Trophoblast cell (in vitro differentiated cells and primary cell): ENCODE measurements at regions not wholly inside any gene's neighbourhood (a gene's known extent, or its start where the extent isn't known, plus 50 kb on each side); places are given as distances from the start of the nearest gene placed in this dataset.
"Not testable (repeated sequence)": the region's sequence is repeated elsewhere in the genome, so short reads cannot be mapped to it uniquely, and the experiment has no call there.

Experiments
- DNase-seq, 2 donors: peaks; one replicate each; pipeline ENCODE4 v3.0.0-alpha.2; 2016
- H2AFZ ChIP-seq: 2 replicates; pipeline ENCODE4 v1.6.1; 2013; ENCODE audit warnings: low read length, moderate library complexity, mild to moderate bottlenecking; ENCODE audit not compliant: insufficient read depth, poor library complexity
- H2AK5ac ChIP-seq: 2 replicates; pipeline ENCODE4 v1.6.1; 2013; ENCODE audit warnings: mild to moderate bottlenecking, low read length
- H2BK120ac ChIP-seq: 2 replicates; pipeline ENCODE4 v1.6.1; 2013; ENCODE audit warnings: low read length, mild to moderate bottlenecking, moderate library complexity; ENCODE audit not compliant: insufficient read depth, poor library complexity
- H2BK12ac ChIP-seq: 2 replicates; pipeline ENCODE4 v1.6.1; 2013; ENCODE audit warnings: mild to moderate bottlenecking, low read length, moderate library complexity
- H2BK5ac ChIP-seq: 2 replicates; pipeline ENCODE4 v1.6.1; 2013; ENCODE audit warnings: low read length, low read depth, moderate library complexity, mild to moderate bottlenecking; ENCODE audit not compliant: poor library complexity
- H3K14ac ChIP-seq: 2 replicates; pipeline ENCODE4 v1.6.1; 2013; ENCODE audit warnings: mild to moderate bottlenecking, low read length
- H3K18ac ChIP-seq: 2 replicates; pipeline ENCODE4 v1.6.1; 2013; ENCODE audit warnings: mild to moderate bottlenecking, low read length
- H3K23ac ChIP-seq: 2 replicates; pipeline ENCODE4 v1.6.1; 2013; ENCODE audit warnings: low read length
- H3K27ac ChIP-seq: 2 replicates; pipeline ENCODE4 v1.5.1; 2013; ENCODE audit warnings: low read depth, mild to moderate bottlenecking, inconsistent platforms, low read length, moderate library complexity
- H3K27me3 ChIP-seq: 2 replicates; pipeline ENCODE4 v1.6.1; 2013; ENCODE audit warnings: inconsistent platforms, mild to moderate bottlenecking, low read length, moderate library complexity; ENCODE audit not compliant: insufficient read depth
- H3K36me3 ChIP-seq, 2 experiments: 1 replicate in 1 of 2; 2 replicates in 1 of 2; pipeline ENCODE4 v1.6.1; 2013; ENCODE audit warnings: low read length in 2 of 2, mild to moderate bottlenecking in 2 of 2, moderate library complexity in 1 of 2; ENCODE audit not compliant: insufficient read depth in 2 of 2, control insufficient read depth in 1 of 2
- H3K4ac ChIP-seq: 2 replicates; pipeline ENCODE4 v1.6.1; 2013; ENCODE audit warnings: low read depth, mild to moderate bottlenecking, low read length, moderate library complexity
- H3K4me1 ChIP-seq, 2 experiments: 1 replicate in 1 of 2; 2 replicates in 1 of 2; pipeline ENCODE4 v1.6.1; 2013; ENCODE audit warnings: low read length in 2 of 2, mild to moderate bottlenecking in 2 of 2, moderate library complexity in 1 of 2; ENCODE audit not compliant: insufficient read depth in 2 of 2, control insufficient read depth in 1 of 2
- H3K4me2 ChIP-seq: 2 replicates; pipeline ENCODE4 v1.6.1; 2013; ENCODE audit warnings: inconsistent platforms, mild to moderate bottlenecking, low read length, moderate library complexity
- H3K4me3 ChIP-seq: 2 replicates; pipeline ENCODE4 v1.5.1; 2013; ENCODE audit warnings: mild to moderate bottlenecking, low read depth, low read length, inconsistent platforms
- H3K79me1 ChIP-seq: one replicate; pipeline ENCODE4 v1.6.1; 2013; ENCODE audit warnings: low read length
- H3K79me2 ChIP-seq: 2 replicates; pipeline ENCODE4 v1.6.1; 2013; ENCODE audit warnings: low read length, mild to moderate bottlenecking; ENCODE audit not compliant: control insufficient read depth, insufficient read depth, poor library complexity
- H3K9ac ChIP-seq: 2 replicates; pipeline ENCODE4 v1.6.1; 2013; ENCODE audit warnings: mild to moderate bottlenecking, low read length
- H3K9me3 ChIP-seq: 2 replicates; pipeline ENCODE4 v1.6.1; 2013; ENCODE audit warnings: low read depth, mild to moderate bottlenecking, control low read depth, inconsistent platforms, low read length; ENCODE audit not compliant: insufficient read depth
- H4K12ac ChIP-seq: 2 replicates; pipeline ENCODE4 v1.6.1; 2013; ENCODE audit warnings: low read depth, mild to moderate bottlenecking, low read length, moderate library complexity
- H4K8ac ChIP-seq: 2 replicates; pipeline ENCODE4 v1.6.1; 2013; ENCODE audit warnings: low read depth, mild to moderate bottlenecking, low read length, moderate library complexity
- H4K91ac ChIP-seq: one replicate; pipeline ENCODE4 v1.6.1; 2013; ENCODE audit warnings: low read depth, mild to moderate bottlenecking, low read length, moderate library complexity
- WGBS: extraction: QIAGEN DNeasy Blood & Tissue Kit; methylation state at CpG from one replicate; pipeline ENCODE4 v1.1.7; 2013; ENCODE audit warnings: missing lambda C conversion rate; ENCODE audit not compliant: insufficient read length, insufficient coverage; ENCODE audit errors: extremely low coverage; 5-methylcytosine and 5-hydroxymethylcytosine counted together

DNA sequence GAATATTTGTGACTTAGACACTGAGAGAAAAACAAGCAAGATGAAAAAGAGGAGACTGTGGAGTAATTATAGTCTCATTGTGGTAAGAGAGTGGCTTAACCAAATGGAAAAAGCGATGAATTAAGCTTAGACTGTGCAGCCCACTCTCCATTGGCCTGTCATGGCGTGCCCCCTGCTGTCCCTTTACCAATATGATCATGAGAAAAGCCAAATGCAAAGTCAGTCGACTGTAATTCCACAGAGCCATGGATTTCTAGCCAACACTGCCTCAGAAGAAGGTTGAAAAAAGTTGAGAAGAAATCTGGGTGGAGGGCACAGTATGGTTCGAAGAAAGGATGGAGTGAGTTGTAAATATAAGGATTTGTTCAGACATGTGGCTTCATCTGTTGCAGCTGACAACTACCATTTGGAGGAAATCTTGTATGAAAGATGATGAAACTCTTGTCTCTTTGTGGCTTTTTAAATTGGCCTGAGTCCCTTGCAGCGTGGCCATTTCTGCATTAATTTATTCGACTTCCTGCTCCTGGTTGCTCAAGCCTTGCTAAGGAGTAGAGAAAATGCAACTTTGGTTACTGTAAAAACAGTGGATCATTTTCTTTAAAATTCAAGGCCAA is 251.4 kb downstream of the DOK5 start:
- Histone ChIP-seq H4K91ac (no peak overlapping the region), H3K14ac (no peak overlapping the region), H3K4ac (no peak overlapping the region), H2AK5ac (no peak overlapping the region), H2BK12ac (no peak overlapping the region), H4K8ac (no peak overlapping the region), H3K23ac (no peak overlapping the region), H3K27me3 (no peaks in the 10 kb centered on the region), H3K79me2 (no peaks in the 10 kb centered on the region), H2AFZ (no peak overlapping the region), H3K18ac (no peak overlapping the region), H3K4me1 (no peaks in the 10 kb centered on the region), H3K36me3 (no peaks in the 10 kb centered on the region), H2BK5ac (no peak overlapping the region), H3K79me1 (no peaks in the 10 kb centered on the region), H2BK120ac (no peak overlapping the region), H3K27ac (no peak overlapping the region), H3K9me3 (no peaks in the 10 kb centered on the region), H3K9ac (no peak overlapping the region), H4K12ac (no peak overlapping the region), H3K4me3 (no peak overlapping the region), H3K4me2 (no peak overlapping the region)
- DNase-seq, result no peak
- WGBS, result 100% methylated on average over 1 of the region's 6 CpGs

- H3K23ac ChIP-seq, H3K4me3 ChIP-seq, H2BK120ac ChIP-seq, DNase-seq, H2AK5ac ChIP-seq, H3K27me3 ChIP-seq, H3K4ac ChIP-seq, H3K4me2 ChIP-seq, H3K18ac ChIP-seq, H4K8ac ChIP-seq, H4K91ac ChIP-seq, H2AFZ ChIP-seq, H3K9me3 ChIP-seq, H3K27ac ChIP-seq, H4K12ac ChIP-seq, H3K4me1 ChIP-seq, H2BK5ac ChIP-seq, H3K14ac ChIP-seq, H3K79me1 ChIP-seq, H2BK12ac ChIP-seq, H3K79me2 ChIP-seq, H3K9ac ChIP-seq, H3K36me3 ChIP-seq: not testable (repeated sequence)
- WGBS, result no CpG with 5 or more reads among the region's 2 CpGs
These were observed 249.9 kb downstream of the DOK5 start for GRCh38 chr20:54725266-54725665.

- Histone ChIP-seq H3K4me2 (no peak overlapping the region), H3K14ac (no peak overlapping the region), H2BK5ac (no peak overlapping the region), H2AK5ac (no peak overlapping the region), H2AFZ (no peak overlapping the region), H3K9me3 (no peaks in the 10 kb centered on the region), H3K79me2 (no peaks in the 10 kb centered on the region), H3K9ac (no peak overlapping the region), H4K8ac (no peak overlapping the region), H3K79me1 (no peaks in the 10 kb centered on the region), H4K91ac (no peak overlapping the region), H3K4me1 (no peaks in the 10 kb centered on the region), H2BK120ac (no peak overlapping the region), H3K27me3 (no peaks in the 10 kb centered on the region), H3K23ac (no peak overlapping the region), H3K36me3 (no peaks in the 10 kb centered on the region), H4K12ac (no peak overlapping the region), H3K4me3 (no peak overlapping the region), H3K27ac (no peak overlapping the region), H2BK12ac (no peak overlapping the region), H3K4ac (no peak overlapping the region), H3K18ac (no peak overlapping the region)
- WGBS, result no CpG with 5 or more reads among the region's 1 CpG
- no peak for DNase-seq
These were observed 248.3 kb downstream of the DOK5 start for GRCh38 chr20:54723723-54724122.

DNA sequence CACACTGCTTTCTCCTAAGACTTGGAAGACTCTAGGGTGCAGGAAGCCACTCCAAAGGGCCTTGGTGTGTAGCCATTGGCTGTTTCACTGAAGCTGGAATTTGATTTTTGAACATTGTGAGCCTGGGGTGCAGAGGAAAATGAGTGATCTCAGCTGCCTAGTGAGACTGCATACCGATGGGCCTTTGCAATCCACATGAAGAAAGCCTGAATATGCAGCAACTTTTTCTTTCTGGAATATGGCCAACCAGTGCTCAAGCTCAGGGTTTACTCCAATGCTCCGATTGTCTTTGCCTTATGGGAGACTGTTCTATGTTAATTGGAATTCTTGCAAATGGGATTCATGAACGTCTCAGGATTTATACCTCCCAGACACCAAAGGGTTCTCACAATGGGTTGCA is 242.6 kb downstream of the DOK5 start:
- Histone ChIP-seq H2BK12ac (no peak overlapping the region), H2BK120ac (no peak overlapping the region), H2BK5ac (no peak overlapping the region), H3K4me3 (no peak overlapping the region), H3K27me3 (no peaks in the 10 kb centered on the region), H3K9ac (no peak overlapping the region), H3K14ac (no peak overlapping the region), H3K4me2 (no peak overlapping the region), H3K9me3 (no peaks in the 10 kb centered on the region), H2AFZ (no peak overlapping the region), H3K4me1 (no peaks in the 10 kb centered on the region), H4K12ac (no peak overlapping the region), H4K8ac (no peak overlapping the region), H2AK5ac (no peak overlapping the region), H3K4ac (no peak overlapping the region), H4K91ac (no peak overlapping the region), H3K79me2 (no peaks in the 10 kb centered on the region), H3K79me1 (no peaks in the 10 kb centered on the region), H3K36me3 (no peaks in the 10 kb centered on the region), H3K18ac (no peak overlapping the region), H3K23ac (no peak overlapping the region), H3K27ac (no peak overlapping the region)
- WGBS, result no CpG with 5 or more reads among the region's 3 CpGs
- DNase-seq, result no peak
